Activated CD8-positive, alpha-beta T cell treated with anti-CD3 and anti-CD28 coated beads for 36 hours (primary cell): ENCODE measurements at regions not wholly inside any gene's neighbourhood (a gene's known extent, or its start where the extent isn't known, plus 50 kb on each side); places are given as distances from the start of the nearest gene placed in this dataset.

Source experiments
- ATAC-seq: fragments of 200-7000 bp; cut with Tn5 transposase; one replicate; pipeline ENCODE4 v1.10.0; 2021; ENCODE audit warnings: mild to moderate bottlenecking, moderate library complexity
- CTCF ChIA-PET: fragments of 350-600 bp; sonication (Branson Sonifier 250); formaldehyde crosslinking; loops from one replicate; lab custom pipeline; 2021; ENCODE audit warnings: antibody characterized with exemption; lab: Charles Lee
- POLR2A ChIA-PET: fragments of 350-600 bp; sonication (Branson Sonifier 250); formaldehyde crosslinking; loops from one replicate; lab custom pipeline; 2021; ENCODE audit warnings: antibody characterized with exemption; lab: Charles Lee
- DNase-seq: peaks from one replicate; pipeline ENCODE4 v3.0.0-alpha.2; 2020
- H3K27ac Mint-ChIP-seq: one replicate; pipeline ENCODE4 v1.8.0; 2021; ENCODE audit warnings: mild to moderate bottlenecking, mixed read lengths
- H3K27me3 Mint-ChIP-seq: one replicate; pipeline ENCODE4 v1.8.0; 2021; ENCODE audit warnings: mixed read lengths
- H3K36me3 Mint-ChIP-seq: one replicate; pipeline ENCODE4 v1.8.0; 2021; ENCODE audit warnings: low read depth, mixed read lengths
- H3K4me1 Mint-ChIP-seq: one replicate; pipeline ENCODE4 v1.8.0; 2021; ENCODE audit warnings: low read depth, mixed read lengths
- H3K4me3 Mint-ChIP-seq: one replicate; pipeline ENCODE4 v1.8.0; 2021; ENCODE audit warnings: mild to moderate bottlenecking, moderate library complexity, mixed read lengths
- H3K9me3 Mint-ChIP-seq: one replicate; pipeline ENCODE4 v1.8.0; 2021; ENCODE audit warnings: mixed read lengths
- CTCF ChIP-seq: fragments of 200-600 bp; IDR thresholded peaks from one replicate; pipeline ENCODE4 v1.8.0; 2022; ENCODE audit warnings: antibody characterized with exemption, mild to moderate bottlenecking
- intact Hi-C: fragments of 100-400 bp; cut with micrococcal nuclease; formaldehyde crosslinking; loops from one replicate; pipeline ENCODE4 v1.10.0; 2022

GRCh38 chr15:69578787-69579583 is 126.4 kb downstream of the RPLP1 start:
- Mint-ChIP-seq H3K27me3 (no peaks in the 10 kb centered on the region), H3K36me3 (no peaks in the 10 kb centered on the region), H3K9me3 (no peaks in the 10 kb centered on the region), H3K27ac (no peak overlapping the region), H3K4me1 (peaks cover 32% of the 10 kb centered on the region), H3K4me3 (no peak overlapping the region)
- ChIA-PET POLR2A (no interaction called here), CTCF (no interaction called here)
- intact Hi-C loops = loop anchor here (10.0 kb wide), 4 partner anchors 146 to 886 kb away; partner anchors contain the start of gene TLE3
- ATAC-seq = no peak
- TF ChIP-seq CTCF = no peak
- DNase-seq = no peak

GRCh38 chr15:69579950-69580618 is 127.5 kb downstream of the RPLP1 start:
- Mint-ChIP-seq H3K36me3 (no peaks in the 10 kb centered on the region), H3K4me3 (no peak overlapping the region), H3K4me1 (peaks cover 24% of the 10 kb centered on the region), H3K27me3 (no peaks in the 10 kb centered on the region), H3K9me3 (no peaks in the 10 kb centered on the region), H3K27ac (no peak overlapping the region)
- CTCF ChIA-PET = no interaction called here
- ATAC-seq (no peak), DNase-seq (no peak)
- POLR2A ChIA-PET = no interaction called here
- intact Hi-C loops = loop anchor here (10.0 kb wide), 4 partner anchors 145 to 885 kb away; partner anchors contain the start of gene TLE3
- no peak for TF ChIP-seq CTCF

DNA sequence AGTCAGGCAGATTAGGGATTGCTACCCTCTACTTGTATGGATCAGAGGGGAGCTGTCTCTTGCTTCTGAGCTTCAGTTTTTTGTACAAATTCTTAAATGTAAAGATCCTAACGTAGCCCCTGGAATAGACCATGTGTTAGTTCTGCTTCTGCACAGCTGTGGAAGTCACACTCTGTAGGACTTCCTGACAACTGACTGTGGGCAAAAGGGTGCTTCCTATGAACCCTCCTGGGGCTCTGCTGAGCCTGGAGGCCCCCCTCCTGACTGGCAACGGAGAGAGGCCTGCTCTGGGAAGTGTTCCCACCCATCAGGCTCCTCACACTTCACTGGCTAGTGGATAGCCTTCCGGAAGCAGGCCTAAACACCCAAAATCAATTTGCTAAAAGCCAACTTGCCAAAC is 131.0 kb downstream of the RPLP1 start:
- Mint-ChIP-seq H3K4me3 (no peak overlapping the region), H3K27ac (no peak overlapping the region), H3K36me3 (no peaks in the 10 kb centered on the region), H3K9me3 (no peaks in the 10 kb centered on the region), H3K27me3 (no peaks in the 10 kb centered on the region), H3K4me1 (peaks cover 8% of the 10 kb centered on the region)
- intact Hi-C loops = no loop called here
- no peak for TF ChIP-seq CTCF
- ChIA-PET CTCF (interaction anchor here (1.6 kb wide), 1 partner anchor 145 kb away, joined by 5 read pairs; no protein-coding TSS in a partner anchor), POLR2A (no interaction called here)
- no peak for ATAC-seq
- DNase-seq = no peak

GRCh38 chr15:69585937-69586336 is 133.3 kb downstream of the RPLP1 start:
- POLR2A ChIA-PET = no interaction called here
- H3K9me3 Mint-ChIP-seq = no peaks in the 10 kb centered on the region
- intact Hi-C loops = no loop called here
- no peak for ATAC-seq
- peaks cover 8% of the 10 kb centered on the region for H3K4me1 Mint-ChIP-seq
- H3K4me3 Mint-ChIP-seq = no peak overlapping the region
- TF ChIP-seq CTCF = no peak
- H3K27me3 Mint-ChIP-seq = no peaks in the 10 kb centered on the region
- CTCF ChIA-PET = interaction anchor here (1.3 kb wide), 2 partner anchors 9 to 129 kb away, joined by 3 to 4 read pairs; no protein-coding TSS in a partner anchor
- H3K36me3 Mint-ChIP-seq = no peaks in the 10 kb centered on the region
- DNase-seq = no peak
- H3K27ac Mint-ChIP-seq = no peak overlapping the region

DNA sequence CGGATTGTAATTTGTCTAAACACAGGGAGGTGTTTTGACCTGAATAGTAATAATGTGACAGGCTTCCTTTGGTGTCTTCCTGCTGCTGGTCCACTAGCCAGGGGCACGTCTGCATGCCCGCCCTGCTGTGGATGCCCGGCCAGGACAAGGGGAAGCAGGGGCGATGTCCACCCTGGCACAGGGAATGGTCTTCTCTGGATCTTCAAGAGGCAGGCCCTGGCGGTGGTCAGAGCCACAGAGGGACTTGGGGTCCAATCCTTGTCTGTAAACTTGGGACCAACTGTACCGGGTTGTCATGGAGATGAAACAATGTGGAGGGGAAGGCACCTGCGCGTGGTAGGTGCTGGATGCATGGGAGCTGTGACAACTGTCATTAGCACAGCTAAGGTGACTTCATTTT is 134.1 kb downstream of the RPLP1 start:
- intact Hi-C loops = no loop called here
- TF ChIP-seq CTCF = no peak
- no peaks in the 10 kb centered on the region for H3K9me3 Mint-ChIP-seq
- no peak for DNase-seq
- H3K4me3 Mint-ChIP-seq = no peak overlapping the region
- peaks cover 8% of the 10 kb centered on the region for H3K4me1 Mint-ChIP-seq
- no peaks in the 10 kb centered on the region for H3K36me3 Mint-ChIP-seq
- CTCF ChIA-PET = interaction anchor here (1.3 kb wide), 2 partner anchors 10 to 128 kb away, joined by 3 to 4 read pairs; no protein-coding TSS in a partner anchor
- ATAC-seq = no peak
- POLR2A ChIA-PET = no interaction called here
- no peaks in the 10 kb centered on the region for H3K27me3 Mint-ChIP-seq
- H3K27ac Mint-ChIP-seq = no peak overlapping the region
